ENCODE measurements at regions not wholly inside any gene's neighbourhood (a gene's known extent, or its start where the extent isn't known, plus 50 kb on each side); places are given as distances from the start of the nearest gene placed in this dataset.

GRCh38 chrX:36847496-36847895, 160.7 kb upstream of the FAM47C start:
- no peak overlapping the region for H3K14ac ChIP-seq (ENCODE audit: insufficient read depth, low read length)
- H3K9ac ChIP-seq (ENCODE audit: extremely low read depth, insufficient read length, low read length) = no peak overlapping the region
- no peak overlapping the region for H3K27ac Mint-ChIP-seq
- no peaks in the 10 kb centered on the region for H3K9me3 ChIP-seq (ENCODE audit: control insufficient read depth, low read depth, low read length)
- H2AK5ac ChIP-seq (ENCODE audit: insufficient read length, low read length) = no peak overlapping the region
- no peak for DNase-seq
- no peak overlapping the region for H4K5ac ChIP-seq (ENCODE audit: insufficient read length, low read depth, low read length)
- H2AFZ ChIP-seq (ENCODE audit: low read length) = no peak overlapping the region
- H3K56ac ChIP-seq (ENCODE audit: insufficient read length, low read depth, low read length) = no peak overlapping the region
- H3K79me1 ChIP-seq (ENCODE audit: insufficient read depth, low read depth, low read length, poor library complexity, severe bottlenecking) = no peaks in the 10 kb centered on the region
- no peak overlapping the region for H2BK5ac ChIP-seq (ENCODE audit: insufficient read length, low read length)
- no peaks in the 10 kb centered on the region for H3K23me2 ChIP-seq (ENCODE audit: insufficient read length, low read depth, low read length, poor library complexity, severe bottlenecking)
- no peak overlapping the region for H3K27ac ChIP-seq (ENCODE audit: insufficient read length, low read depth, low read length)
- no peak overlapping the region for H4K91ac ChIP-seq (ENCODE audit: insufficient read length, low read depth, low read length)
- no peak overlapping the region for H3T11ph ChIP-seq (ENCODE audit: low read length)
- H3K4me2 ChIP-seq (ENCODE audit: insufficient read depth, insufficient read length, low read length) = no peak overlapping the region
- no CpG with 5 or more reads among the region's 4 CpGs for WGBS (ENCODE audit: extremely low coverage, insufficient read length, low lambda C conversion rate)
- H3K27me3 ChIP-seq (ENCODE audit: insufficient read depth, low read length) = no peaks in the 10 kb centered on the region
- H3K36me3 Mint-ChIP-seq (ENCODE audit: insufficient read depth in 1 of 3, low read depth in 3 of 3) = no peaks in the 10 kb centered on the region; a peak in 2 of 7 replicates
- no peak overlapping the region for H2BK15ac ChIP-seq (ENCODE audit: low read depth, low read length)
- TF ChIP-seq CTCF (conservative IDR thresholded peaks at IDR 0.05) = no peak
- no peaks in the 10 kb centered on the region for H3K79me2 ChIP-seq (ENCODE audit: insufficient read depth, low read length)
- no peak overlapping the region for H3K4ac ChIP-seq (ENCODE audit: low read depth, low read length)
- H4K8ac ChIP-seq (replicated peaks; ENCODE audit: insufficient read length, low read depth, low read length) = no peak overlapping the region
- no peaks in the 10 kb centered on the region for H3K4me1 ChIP-seq (ENCODE audit: insufficient read depth, low read length)
- H3K4me3 Mint-ChIP-seq = no peak overlapping the region
- H3K27me3 Mint-ChIP-seq (ENCODE audit: low read depth) = no peaks in the 10 kb centered on the region
- no peak overlapping the region for H2BK20ac ChIP-seq (ENCODE audit: low read depth, low read length, poor library complexity, severe bottlenecking)
- no peaks in the 10 kb centered on the region for H4K20me1 ChIP-seq (ENCODE audit: control insufficient read depth, insufficient read depth, insufficient read length)
- no peak overlapping the region for H2BK12ac ChIP-seq (ENCODE audit: insufficient read length, low read depth, low read length)
- no peaks in the 10 kb centered on the region for H3K4me1 Mint-ChIP-seq
- H2BK120ac ChIP-seq (ENCODE audit: low read depth, low read length, poor library complexity, severe bottlenecking) = no peak overlapping the region
- peaks cover 44 to 50% of the 10 kb centered on the region in 2 experiments for H3K9me3 Mint-ChIP-seq
- no peak overlapping the region for H3K23ac ChIP-seq (ENCODE audit: insufficient read length, low read depth, low read length)
- H3K18ac ChIP-seq (ENCODE audit: insufficient read length, low read depth, low read length) = no peak overlapping the region

Data from H9 (cell line).